PC-3 (cell line): ENCODE measurements at regions not wholly inside any gene's neighbourhood (a gene's known extent, or its start where the extent isn't known, plus 50 kb on each side); places are given as distances from the start of the nearest gene placed in this dataset.

Experiments used
- CTCF ChIP-seq: fragments of 300-600 bp; sonication (generic); conservative IDR thresholded peaks from 2 replicates; pipeline ENCODE4 v1.5.1; 2017; ENCODE audit warnings: antibody characterized with exemption, low read depth, mild to moderate bottlenecking, low read length
- EZH2 ChIP-seq: fragments of 300-600 bp; sonication (generic); IDR thresholded peaks from one replicate; pipeline ENCODE4 v1.6.1; 2017; ENCODE audit warnings: antibody characterized with exemption, mild to moderate bottlenecking, low read length; ENCODE audit not compliant: unreplicated experiment
- EZH2phosphoT487 ChIP-seq: fragments of 300-600 bp; sonication (generic); IDR thresholded peaks from 2 replicates; pipeline ENCODE4 v1.6.1; 2018; ENCODE audit warnings: mild to moderate bottlenecking, antibody characterized with exemption, low read length, borderline replicate concordance

DNA sequence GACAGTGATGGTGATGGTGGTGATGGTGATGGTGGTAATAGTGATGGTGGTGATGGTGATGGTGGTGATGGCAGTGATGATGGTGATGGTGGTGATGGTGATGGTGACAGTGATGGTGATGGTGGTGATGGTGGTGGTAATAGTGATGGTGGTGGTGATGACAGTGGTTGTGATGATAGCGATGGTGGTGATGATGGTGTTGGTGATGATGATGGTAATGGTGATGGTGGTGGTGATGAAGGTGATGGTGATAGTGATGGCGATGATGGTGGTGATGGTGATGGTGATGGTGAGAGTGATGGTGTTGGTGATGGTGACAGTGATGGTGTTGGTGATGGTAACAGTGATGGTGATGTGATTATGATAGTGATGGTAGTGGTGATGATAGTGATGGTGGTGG is 94.3 kb downstream of the ASB1 start:
- TF ChIP-seq CTCF (no peak), EZH2phosphoT487 (no peak), EZH2 (no peak)
